DMS153 treated with DMSO at 0.1 percent for 48 hours (cell line): ENCODE measurements at regions not wholly inside any gene's neighbourhood (a gene's known extent, or its start where the extent isn't known, plus 50 kb on each side); places are given as distances from the start of the nearest gene placed in this dataset.

Experiments used
- DNase-seq: peaks from one replicate; lab custom pipeline; 2025; ENCODE audit not compliant: unreplicated experiment; lab: John Stamatoyannopoulos, UW

GRCh38 chr13:82447416-82448077, 1434.7 kb downstream of the SLITRK1 start:
- DNase-seq, result no peak

- no peak for DNase-seq
These were observed 1442.9 kb downstream of the SLITRK1 start for GRCh38 chr13:82439159-82439904.

GRCh38 chr13:82438320-82438719, 1444.0 kb downstream of the SLITRK1 start:
- DNase-seq, result no peak

- DNase-seq, result no peak
These were observed 1446.1 kb downstream of the SLITRK1 start for GRCh38 chr13:82436099-82436585.

- DNase-seq, result no peak
These were observed 1449.3 kb downstream of the SLITRK1 start for GRCh38 chr13:82432949-82433348.

GRCh38 chr13:82412749-82413148, 1469.5 kb downstream of the SLITRK1 start:
- DNase-seq, result no peak

- DNase-seq, result no peak
These were observed 1475.0 kb downstream of the SLITRK1 start for GRCh38 chr13:82407321-82407720.

- no peak for DNase-seq
These were observed 1507.6 kb downstream of the SLITRK1 start for GRCh38 chr13:82374719-82375118.

GRCh38 chr13:82370316-82370715, 1512.0 kb downstream of the SLITRK1 start:
- DNase-seq, result no peak

GRCh38 chr13:82364525-82364924, 1517.7 kb downstream of the SLITRK1 start:
- no peak for DNase-seq

- DNase-seq, result no peak
These were observed 1524.0 kb downstream of the SLITRK1 start for GRCh38 chr13:82358284-82358683.

- no peak for DNase-seq
These were observed 1525.4 kb downstream of the SLITRK1 start for GRCh38 chr13:82356667-82357410.

GRCh38 chr13:82344867-82345266, 1537.4 kb downstream of the SLITRK1 start:
- no peak for DNase-seq

GRCh38 chr13:82341116-82341515, 1541.2 kb downstream of the SLITRK1 start:
- DNase-seq, result no peak

GRCh38 chr13:82330499-82330898, 1551.8 kb downstream of the SLITRK1 start:
- no peak for DNase-seq

GRCh38 chr13:82323101-82323500, 1559.2 kb downstream of the SLITRK1 start:
- no peak for DNase-seq

GRCh38 chr13:82305588-82305987, 1576.7 kb downstream of the SLITRK1 start:
- no peak for DNase-seq

GRCh38 chr13:82298106-82298505, 1584.2 kb downstream of the SLITRK1 start:
- no peak for DNase-seq

- DNase-seq, result no peak
These were observed 1588.0 kb downstream of the SLITRK1 start for GRCh38 chr13:82294226-82294625.

GRCh38 chr13:82292334-82292733, 1589.9 kb downstream of the SLITRK1 start:
- DNase-seq, result no peak

GRCh38 chr13:82291852-82292251, 1590.4 kb downstream of the SLITRK1 start:
- DNase-seq, result no peak

- no peak for DNase-seq
These were observed 1606.6 kb downstream of the SLITRK1 start for GRCh38 chr13:82275644-82276043.
